GM12874 (cell line): ENCODE measurements at regions not wholly inside any gene's neighbourhood (a gene's known extent, or its start where the extent isn't known, plus 50 kb on each side); places are given as distances from the start of the nearest gene placed in this dataset.

Source experiments
- CTCF ChIP-seq: IDR thresholded peaks from 2 replicates; pipeline ENCODE4 v1.5.1; 2011; ENCODE audit warnings: low read depth, mild to moderate bottlenecking, control low read depth, low read length, moderate library complexity; ENCODE audit not compliant: insufficient read depth

- no peak for TF ChIP-seq CTCF
Measured at GRCh38 chr4:189834616-189835015, 106.1 kb upstream of the FRG1 start.

GRCh38 chr4:189835505-189835904 is 105.2 kb upstream of the FRG1 start:
- TF ChIP-seq CTCF = no peak

- no peak for TF ChIP-seq CTCF
Measured at GRCh38 chr4:189837471-189837870, 103.2 kb upstream of the FRG1 start.

GRCh38 chr4:189838821-189839497 is 101.7 kb upstream of the FRG1 start:
- no peak for TF ChIP-seq CTCF

- TF ChIP-seq CTCF = no peak
Measured at GRCh38 chr4:189840356-189840755, 100.3 kb upstream of the FRG1 start.

GRCh38 chr4:189843413-189844009 is 97.2 kb upstream of the FRG1 start:
- no peak for TF ChIP-seq CTCF

- no peak for TF ChIP-seq CTCF
Measured at GRCh38 chr4:189845145-189845846, 95.4 kb upstream of the FRG1 start.
